WERI-Rb-1 (cell line): ENCODE measurements at regions not wholly inside any gene's neighbourhood (a gene's known extent, or its start where the extent isn't known, plus 50 kb on each side); places are given as distances from the start of the nearest gene placed in this dataset.

Experiments
- DNase-seq: peaks from one replicate; pipeline ENCODE4 v3.0.0-alpha.2; 2020
- H3K27ac ChIP-seq: fragments of 250-450 bp; sonication (Bioruptor Pico); 2 replicates; pipeline ENCODE4 v1.5.1; 2020; ENCODE audit warnings: mild to moderate bottlenecking, moderate library complexity
- H3K27me3 ChIP-seq: fragments of 250-450 bp; sonication (Bioruptor Pico); 2 replicates; pipeline ENCODE4 v1.5.1; 2021; ENCODE audit warnings: mild to moderate bottlenecking, low read depth, moderate library complexity; ENCODE audit not compliant: insufficient read depth, severe bottlenecking
- H3K36me3 ChIP-seq: fragments of 250-450 bp; sonication (Bioruptor Pico); 2 replicates; pipeline ENCODE4 v1.5.1; 2020; ENCODE audit warnings: mild to moderate bottlenecking, moderate library complexity
- H3K4me3 ChIP-seq: 2 replicates; pipeline ENCODE4 v1.5.1; 2011; ENCODE audit warnings: low read depth, mild to moderate bottlenecking, control low read depth, low read length
- H3K9me3 ChIP-seq: fragments of 250-450 bp; sonication (Bioruptor Pico); 2 replicates; pipeline ENCODE4 v1.5.1; 2021; ENCODE audit warnings: mild to moderate bottlenecking, moderate library complexity; ENCODE audit not compliant: severe bottlenecking
- CTCF ChIP-seq: IDR thresholded peaks from 2 replicates; pipeline ENCODE4 v1.5.1; 2011; ENCODE audit warnings: low read depth, mild to moderate bottlenecking, control low read depth, inconsistent platforms, low read length

- Histone ChIP-seq H3K4me3 (no peak overlapping the region), H3K9me3 (peaks cover 2% of the 10 kb centered on the region), H3K36me3 (no peaks in the 10 kb centered on the region), H3K27me3 (peaks cover 65% of the 10 kb centered on the region), H3K27ac (no peak overlapping the region)
- no peak for DNase-seq
- TF ChIP-seq CTCF: no peak
Measured at GRCh38 chr1:14115976-14116375, 416.0 kb downstream of the PRDM2 start.

- no peak for DNase-seq
- Histone ChIP-seq H3K27me3 (peaks cover 78% of the 10 kb centered on the region), H3K4me3 (no peak overlapping the region), H3K9me3 (peaks cover 2% of the 10 kb centered on the region), H3K36me3 (no peaks in the 10 kb centered on the region), H3K27ac (no peak overlapping the region)
- TF ChIP-seq CTCF: no peak
Measured at GRCh38 chr1:14117700-14118099, 417.7 kb downstream of the PRDM2 start.

GRCh38 chr1:14118691-14119485 lies 418.9 kb downstream of the PRDM2 start:
- H3K36me3 ChIP-seq: no peaks in the 10 kb centered on the region
- H3K4me3 ChIP-seq: no peak overlapping the region
- peaks cover 2% of the 10 kb centered on the region for H3K9me3 ChIP-seq
- H3K27ac ChIP-seq: no peak overlapping the region
- no peak for DNase-seq
- peaks cover 79% of the 10 kb centered on the region for H3K27me3 ChIP-seq
- no peak for TF ChIP-seq CTCF

GRCh38 chr1:14120895-14121294 lies 420.9 kb downstream of the PRDM2 start:
- TF ChIP-seq CTCF: no peak
- H3K4me3 ChIP-seq: no peak overlapping the region
- H3K36me3 ChIP-seq: no peaks in the 10 kb centered on the region
- H3K27me3 ChIP-seq: peaks cover 76% of the 10 kb centered on the region
- no peak for DNase-seq
- peaks cover 2% of the 10 kb centered on the region for H3K9me3 ChIP-seq
- H3K27ac ChIP-seq: no peak overlapping the region

GRCh38 chr1:14128096-14128495 lies 428.1 kb downstream of the PRDM2 start:
- Histone ChIP-seq H3K4me3 (no peak overlapping the region), H3K27me3 (peaks cover 79% of the 10 kb centered on the region), H3K27ac (no peak overlapping the region), H3K36me3 (no peaks in the 10 kb centered on the region), H3K9me3 (no peaks in the 10 kb centered on the region)
- no peak for TF ChIP-seq CTCF
- DNase-seq: no peak

- Histone ChIP-seq H3K9me3 (no peaks in the 10 kb centered on the region), H3K36me3 (no peaks in the 10 kb centered on the region)
- no peak for TF ChIP-seq CTCF
Measured at GRCh38 chr1:14129009-14129408, 429.0 kb downstream of the PRDM2 start.

More at GRCh38 chr1:14129009-14129408, 429.0 kb downstream of the PRDM2 start:
- DNase-seq: no peak
- Histone ChIP-seq H3K27me3 (peaks cover 76% of the 10 kb centered on the region), H3K27ac (no peak overlapping the region), H3K4me3 (no peak overlapping the region)
